Heart right ventricle (tissue), 16 donors: ENCODE measurements at regions not wholly inside any gene's neighbourhood (a gene's known extent, or its start where the extent isn't known, plus 50 kb on each side); places are given as distances from the start of the nearest gene placed in this dataset.
"Not testable (repeated sequence)": the region's sequence is repeated elsewhere in the genome, so short reads cannot be mapped to it uniquely, and the experiment has no call there.

Experiments
- ATAC-seq, 8 donors: fragments of 200-7000 bp; cut with Tn5 transposase; one replicate each; pipeline ENCODE4 v1.9.1; 2020; ENCODE audit warnings: mild to moderate bottlenecking in 8 of 8, moderate library complexity in 8 of 8, moderate number of reproducible peaks in 1 of 8
- DNase-seq, 2 donors: peaks; one replicate each; pipeline ENCODE4 v3.0.0-alpha.2; 2020
- H3K27ac ChIP-seq, 10 donors: fragments of 200-600 bp; sonication (generic) in 2 of 10; one replicate each; pipeline versions ENCODE4 v1.5.0 to v1.8.0; 2020 to 2022; ENCODE audit warnings: mild to moderate bottlenecking in 3 of 10
- H3K27me3 ChIP-seq, 7 donors: fragments of 200-600 bp; one replicate each; pipeline ENCODE4 v1.8.0; 2021 to 2022; ENCODE audit warnings: mild to moderate bottlenecking in 2 of 7
- H3K36me3 ChIP-seq, 9 donors: fragments of 200-600 bp; sonication (generic) in 1 of 9; one replicate each; pipeline versions ENCODE4 v1.5.0 to v1.8.0; 2020 to 2022; ENCODE audit warnings: mild to moderate bottlenecking in 2 of 9
- H3K4me1 ChIP-seq, 9 donors: fragments of 200-600 bp; sonication (generic) in 1 of 9; one replicate each; pipeline versions ENCODE4 v1.5.0 to v1.8.0; 2020 to 2022; ENCODE audit warnings: mild to moderate bottlenecking in 4 of 9
- H3K4me3 ChIP-seq, 10 donors: fragments of 200-600 bp; sonication (generic) in 2 of 10; one replicate each; pipeline versions ENCODE4 v1.5.0 to v1.8.0; 2020 to 2022; ENCODE audit warnings: mild to moderate bottlenecking in 7 of 10, moderate library complexity in 2 of 10
- H3K9me3 ChIP-seq, 11 donors: fragments of 200-600 bp in 10 of 11; sonication (generic) in 2 of 11; one replicate each; pipeline versions ENCODE4 v1.5.0 to v1.8.0; 2013 to 2022; ENCODE audit warnings: mild to moderate bottlenecking in 2 of 11, control low read depth in 1 of 11, moderate library complexity in 1 of 11
- WGBS, 2 donors: extraction: QIAGEN DNeasy Blood & Tissue Kit; methylation state at CpG; one replicate each; pipeline ENCODE4 v1.1.7; 2013; ENCODE audit warnings: inconsistent platforms in 1 of 2; 5-methylcytosine and 5-hydroxymethylcytosine counted together
- intact Hi-C, 10 donors: fragments of 100-400 bp; cut with DNase I; formaldehyde crosslinking; loops; one replicate each; pipeline versions ENCODE4 v1.11.1 to v1.14.2; 2022
- TF ChIP-seq, protein P1 (sequence below), 9 donors: fragments of 200-600 bp; sonication (generic) in 2 of 9; IDR thresholded peaks; one replicate each; pipeline versions ENCODE4 v1.5.0 to v1.8.0; 2021 to 2022; ENCODE audit warnings: antibody characterized with exemption in 9 of 9, mild to moderate bottlenecking in 5 of 9, moderate library complexity in 1 of 9
- donor health status: Arrhythmogenic right ventricular cardiomyopathy.
- donor health status: ischemic (EF 13 %, LVEDD 7.1; RV severe dilation, severe dysfunction).
- donor health status: healthy with polysubstance abuse.
- donor health status: DM: no; HTN: yes; CAD: no.
- donor health status: DM: no; HTN: no; CAD: no.
- donor health status: ischemic (EF 25% LVEDD 6.9; RV normal size, moderate dysfunction).
- donor health status: ischemic (EF 25% LVEDD 5.7; RV mildly dilated, moderate dysfunction).
- donor health status: healthy.
- donor health status: DM: yes; HTN: yes; CAD: no.
- donor health status: Ischemic cardiomyopathy.
- donor health status: ischemic (EF 35%, LVEDD 5.7; RV mildly dilated, moderate dysfunction).
- donor health status: nonischemic (EF 11% LVEDD 7.7; RV severe dilation, severe dysfunction).
- donor health status: DM: yes; HTN: yes; CAD: no.
- donor health status: PGD.
- donor health status: ischemic (EF 29% LVEDD 5.4; RV normal size, mild dysfunction).
- donor health status: nonischemic (EF 23%, LVEDD 6.1; RV moderate dilation, normal function).

DNA sequence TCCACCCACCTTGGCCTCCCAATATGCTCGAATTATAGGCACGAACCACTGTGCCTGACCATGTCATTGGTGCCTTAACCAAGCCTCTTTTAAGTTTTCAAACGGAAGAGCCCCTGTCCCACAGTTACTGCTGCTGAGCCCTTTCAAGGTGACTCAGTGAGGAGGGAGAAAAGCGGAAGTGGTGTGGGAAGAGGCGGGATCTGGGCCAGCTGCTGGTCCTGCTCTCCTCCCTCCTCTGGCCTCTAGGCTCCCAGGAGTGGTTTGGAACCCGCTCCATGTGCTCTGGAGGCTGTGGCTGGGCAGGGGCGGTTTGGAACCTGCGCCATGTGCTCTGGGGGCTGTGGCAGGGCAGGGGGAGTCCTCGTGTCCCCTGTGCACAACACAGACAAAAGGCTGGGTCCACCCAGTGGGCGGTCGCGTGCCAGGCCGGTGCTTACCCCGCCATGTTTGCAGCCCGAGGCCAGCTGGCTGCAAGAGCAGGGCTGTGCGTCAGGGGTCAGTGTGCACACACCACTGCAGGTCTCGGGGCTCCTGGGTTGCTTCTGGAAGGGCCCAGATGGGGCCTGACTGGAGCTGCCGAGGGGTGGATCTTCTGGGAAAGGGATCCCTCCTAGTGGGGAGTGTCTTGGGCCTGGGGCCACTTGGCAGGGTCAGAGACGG lies 113.4 kb upstream of the ALDH3B2 start:
- DNase-seq, intact Hi-C loops, H3K36me3 ChIP-seq, H3K27me3 ChIP-seq, ATAC-seq, H3K4me1 ChIP-seq, H3K9me3 ChIP-seq, H3K27ac ChIP-seq, H3K4me3 ChIP-seq: not testable (repeated sequence)
- 76 to 83% methylated on average over 18 of the region's 19 CpGs for WGBS, 2 donors

- H3K36me3 ChIP-seq, H3K9me3 ChIP-seq, intact Hi-C loops, H3K4me3 ChIP-seq, ATAC-seq, H3K4me1 ChIP-seq, DNase-seq, H3K27me3 ChIP-seq, H3K27ac ChIP-seq: not testable (repeated sequence)
- WGBS, 2 donors: 85% methylated on average over 2 of the region's 2 CpGs
These were observed 107.5 kb upstream of the ALDH3B2 start for GRCh38 chr11:67781967-67782366.

GRCh38 chr11:67781506-67781905 lies 107.1 kb upstream of the ALDH3B2 start:
- H3K27ac ChIP-seq, H3K36me3 ChIP-seq, H3K4me1 ChIP-seq, ATAC-seq, H3K27me3 ChIP-seq, H3K9me3 ChIP-seq, intact Hi-C loops, DNase-seq, H3K4me3 ChIP-seq: not testable (repeated sequence)
- WGBS, 2 donors: 80 to 82% methylated on average over 2 of the region's 2 CpGs

- DNase-seq (no peak), ATAC-seq (no peak)
- TF ChIP-seq, protein P1, sequence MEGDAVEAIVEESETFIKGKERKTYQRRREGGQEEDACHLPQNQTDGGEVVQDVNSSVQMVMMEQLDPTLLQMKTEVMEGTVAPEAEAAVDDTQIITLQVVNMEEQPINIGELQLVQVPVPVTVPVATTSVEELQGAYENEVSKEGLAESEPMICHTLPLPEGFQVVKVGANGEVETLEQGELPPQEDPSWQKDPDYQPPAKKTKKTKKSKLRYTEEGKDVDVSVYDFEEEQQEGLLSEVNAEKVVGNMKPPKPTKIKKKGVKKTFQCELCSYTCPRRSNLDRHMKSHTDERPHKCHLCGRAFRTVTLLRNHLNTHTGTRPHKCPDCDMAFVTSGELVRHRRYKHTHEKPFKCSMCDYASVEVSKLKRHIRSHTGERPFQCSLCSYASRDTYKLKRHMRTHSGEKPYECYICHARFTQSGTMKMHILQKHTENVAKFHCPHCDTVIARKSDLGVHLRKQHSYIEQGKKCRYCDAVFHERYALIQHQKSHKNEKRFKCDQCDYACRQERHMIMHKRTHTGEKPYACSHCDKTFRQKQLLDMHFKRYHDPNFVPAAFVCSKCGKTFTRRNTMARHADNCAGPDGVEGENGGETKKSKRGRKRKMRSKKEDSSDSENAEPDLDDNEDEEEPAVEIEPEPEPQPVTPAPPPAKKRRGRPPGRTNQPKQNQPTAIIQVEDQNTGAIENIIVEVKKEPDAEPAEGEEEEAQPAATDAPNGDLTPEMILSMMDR (IDR thresholded peaks at IDR 0.05): no peak
- Histone ChIP-seq H3K4me1 (peaks cover 0 to 4% (median 0%) of the 10 kb centered on the region in 9 donors), H3K27ac (no peak overlapping the region), H3K36me3 (no peaks in the 10 kb centered on the region), H3K27me3 (peaks cover 0 to 8% (median 0%) of the 10 kb centered on the region in 7 donors), H3K4me3 (no peak overlapping the region), H3K9me3 (no peaks in the 10 kb centered on the region)
- WGBS, 2 donors: 56 to 57% methylated on average over 4 of the region's 4 CpGs
- intact Hi-C loops: no loop called here
These were observed 105.6 kb upstream of the ALDH3B2 start for GRCh38 chr11:67780056-67780455.

DNA sequence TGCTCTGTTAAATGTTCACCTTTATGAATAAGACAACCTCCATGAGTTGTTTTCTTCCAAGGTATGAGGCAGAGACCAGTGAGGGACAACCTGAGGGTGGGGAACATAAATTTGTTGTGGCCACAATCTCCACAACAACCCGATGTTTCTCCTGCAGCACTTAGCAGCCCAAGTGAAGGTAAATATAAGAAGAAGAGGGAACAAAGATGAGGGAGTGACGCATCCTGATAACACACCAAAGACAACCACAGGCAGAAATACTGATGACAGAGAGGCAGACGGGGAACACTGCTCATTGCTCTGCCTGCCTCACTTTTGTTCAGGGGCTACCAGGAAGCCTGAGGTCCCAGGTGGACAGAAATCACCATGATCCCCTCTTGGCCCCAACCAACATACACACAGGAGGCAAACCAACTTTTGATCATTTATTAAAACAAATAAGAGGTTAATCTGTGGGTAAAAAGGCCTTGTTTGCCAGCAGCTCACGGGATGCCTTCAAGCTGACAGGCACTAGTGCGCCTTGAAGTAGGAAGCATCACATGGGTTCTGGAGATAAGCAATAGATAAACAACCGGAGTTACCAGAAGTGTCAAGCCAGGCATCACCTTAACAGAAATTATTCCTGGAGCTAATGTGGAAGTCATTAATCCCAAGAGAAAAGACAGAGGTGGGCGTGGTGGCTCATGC lies 104.9 kb upstream of the ALDH3B2 start:
- H3K36me3 ChIP-seq, H3K27ac ChIP-seq, DNase-seq, ATAC-seq, intact Hi-C loops, H3K9me3 ChIP-seq, H3K4me3 ChIP-seq: not testable (repeated sequence)
- WGBS, 2 donors: 31 to 41% methylated on average over 7 of the region's 7 CpGs
- Histone ChIP-seq H3K27me3 (peaks cover 0 to 12% (median 0%) of the 10 kb centered on the region in 7 donors), H3K4me1 (peaks cover 0 to 10% (median 0%) of the 10 kb centered on the region in 9 donors)

GRCh38 chr11:67776852-67777520 lies 102.6 kb upstream of the ALDH3B2 start:
- ATAC-seq (no peak), DNase-seq (no peak)
- Histone ChIP-seq H3K36me3 (no peaks in the 10 kb centered on the region), H3K27me3 (peaks cover 0 to 12% (median 0%) of the 10 kb centered on the region in 7 donors), H3K4me3 (no peak overlapping the region), H3K9me3 (no peaks in the 10 kb centered on the region), H3K4me1 (peaks cover 0 to 15% (median 6%) of the 10 kb centered on the region in 9 donors), H3K27ac (no peak overlapping the region)
- TF ChIP-seq, protein P1 (IDR thresholded peaks at IDR 0.05): no peak
- intact Hi-C loops: no loop called here
- WGBS, 2 donors: 60 to 61% methylated on average over 4 of the region's 4 CpGs

DNA sequence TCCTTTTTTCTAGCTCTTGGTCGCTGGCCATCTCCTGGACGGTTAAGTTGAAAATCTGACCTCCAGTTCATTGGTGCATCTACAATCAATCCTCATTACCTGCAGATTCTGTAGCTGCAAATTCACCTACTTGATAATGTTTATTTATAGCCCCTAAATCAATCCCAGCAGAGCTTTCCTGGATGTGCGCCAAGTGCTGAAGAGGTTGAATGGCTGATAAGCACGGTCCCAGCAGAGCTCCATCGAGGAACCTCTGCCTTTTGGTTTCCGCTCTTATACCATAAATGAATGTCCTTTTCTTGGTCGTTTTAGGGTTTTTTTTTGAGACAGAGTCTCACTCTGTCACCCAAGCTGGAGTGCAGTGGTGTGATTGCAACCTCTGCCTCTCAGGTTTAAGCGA lies 99.8 kb upstream of the ALDH3B2 start:
- H3K9me3 ChIP-seq, intact Hi-C loops, H3K4me3 ChIP-seq, H3K27ac ChIP-seq, H3K36me3 ChIP-seq: not testable (repeated sequence)
- ATAC-seq (peak in 4 of 8 donors; percentile 48 to 65 (median 58)), DNase-seq (peak; percentile 35 to 54)
- 9 to 36% methylated on average over 8 of the region's 8 CpGs for WGBS, 2 donors
- H3K27me3 ChIP-seq: peaks cover 0 to 12% (median 0%) of the 10 kb centered on the region in 7 donors
- H3K4me1 ChIP-seq: peaks cover 0 to 15% (median 6%) of the 10 kb centered on the region in 9 donors

- ATAC-seq, DNase-seq, H3K4me3 ChIP-seq, H3K36me3 ChIP-seq, H3K27ac ChIP-seq, intact Hi-C loops, H3K9me3 ChIP-seq, H3K27me3 ChIP-seq, H3K4me1 ChIP-seq: not testable (repeated sequence)
- 94 to 95% methylated on average over 11 of the region's 11 CpGs for WGBS, 2 donors
These were observed 93.7 kb upstream of the ALDH3B2 start for GRCh38 chr11:67768001-67768730.
